ENCODE measurements at regions not wholly inside any gene's neighbourhood (a gene's known extent, or its start where the extent isn't known, plus 50 kb on each side); places are given as distances from the start of the nearest gene placed in this dataset.
"Not testable (repeated sequence)": the region's sequence is repeated elsewhere in the genome, so short reads cannot be mapped to it uniquely, and the experiment has no call there.

GRCh38 chr9:78121488-78121887 is 89.9 kb upstream of the GNAQ start:
- DNase-seq, result peak; percentile 85 to 92 (median 91)

- DNase-seq, result peak in 3 of 4 experiments; percentile 9 to 69 (median 56)
Measured at GRCh38 chr9:78118742-78119473, 87.3 kb upstream of the GNAQ start.

- DNase-seq, result peak in 3 of 4 experiments; percentile 36 to 60 (median 40)
Measured at GRCh38 chr9:78115073-78115472, 83.5 kb upstream of the GNAQ start.

- DNase-seq, result no peak
Measured at GRCh38 chr9:78114581-78114980, 83.0 kb upstream of the GNAQ start.

GRCh38 chr9:78112406-78112805 is 80.8 kb upstream of the GNAQ start:
- DNase-seq, result no peak

- DNase-seq, result no peak
Measured at GRCh38 chr9:78112004-78112403, 80.4 kb upstream of the GNAQ start.

- DNase-seq, result no peak
Measured at GRCh38 chr9:78109075-78109474, 77.5 kb upstream of the GNAQ start.

GRCh38 chr9:78106586-78106985 is 75.0 kb upstream of the GNAQ start:
- not testable (repeated sequence) for DNase-seq

GRCh38 chr9:78103971-78104433 is 72.4 kb upstream of the GNAQ start:
- DNase-seq, result peak; percentile 62 to 85 (median 74)

- no peak for DNase-seq
Measured at GRCh38 chr9:78101247-78101646, 69.6 kb upstream of the GNAQ start.

- DNase-seq, result peak; percentile 73 to 90 (median 82)
Measured at GRCh38 chr9:78097541-78097940, 65.9 kb upstream of the GNAQ start.

GRCh38 chr9:78091731-78092130 is 60.1 kb upstream of the GNAQ start:
- DNase-seq, result no peak

- DNase-seq, result no peak
Measured at GRCh38 chr9:78089111-78089510, 57.5 kb upstream of the GNAQ start.

- not testable (repeated sequence) for DNase-seq
Measured at GRCh38 chr9:78088190-78088589, 56.6 kb upstream of the GNAQ start.
